Esophagus muscularis mucosa (tissue), 3 donors: ENCODE measurements at regions not wholly inside any gene's neighbourhood (a gene's known extent, or its start where the extent isn't known, plus 50 kb on each side); places are given as distances from the start of the nearest gene placed in this dataset.

Experiments used
- CTCF ChIP-seq, 3 experiments: fragments of 200-600 bp in 2 of 3; fragments of 450-650 bp in 1 of 3; sonication (generic) in 2 of 3; IDR thresholded peaks; one replicate each; pipeline ENCODE4 v1.5.1; 2017 to 2019; ENCODE audit warnings: antibody characterized with exemption in 3 of 3, mild to moderate bottlenecking in 2 of 3, moderate library complexity in 1 of 3
- POLR2A ChIP-seq: fragments of 450-650 bp; IDR thresholded peaks from one replicate; pipeline ENCODE4 v1.6.1; 2017; ENCODE audit warnings: antibody characterized with exemption, moderate library complexity, mild to moderate bottlenecking, low read depth

GRCh38 chr18:37663446-37663845 is 97.8 kb upstream of the CELF4 start:
- no peak for TF ChIP-seq CTCF (IDR thresholded peaks at IDR 0.05)
- TF ChIP-seq POLR2A: no peak
